ENCODE measurements at regions not wholly inside any gene's neighbourhood (a gene's known extent, or its start where the extent isn't known, plus 50 kb on each side); places are given as distances from the start of the nearest gene placed in this dataset.

DNA sequence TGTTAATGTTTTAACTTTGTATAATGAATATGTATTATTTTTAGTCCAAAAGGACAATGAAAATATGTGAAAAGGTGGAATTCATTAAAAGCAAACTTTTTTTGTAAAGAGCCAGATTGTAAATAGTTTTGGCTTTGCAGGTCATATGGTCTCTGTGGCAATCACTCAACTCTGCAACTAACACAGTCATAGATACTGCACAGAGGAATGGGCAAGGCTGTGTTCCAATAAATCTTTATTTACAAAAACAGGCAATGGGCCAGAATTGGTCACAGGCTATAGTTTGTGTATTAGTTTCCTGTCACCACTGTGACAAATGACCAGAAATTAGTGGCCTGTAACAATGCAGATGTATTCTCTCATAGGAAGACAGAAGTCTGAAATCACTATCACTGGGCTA lies 125.4 kb upstream of the PTCH1 start:
- TF ChIP-seq CTCF (IDR thresholded peaks at IDR 0.05; ENCODE audit: insufficient read depth, low read length) (no peak), SPI1 (IDR thresholded peaks at IDR 0.05; ENCODE audit: borderline replicate concordance, low read depth) (no peak), POLR2AphosphoS5 (IDR thresholded peaks at IDR 0.05; ENCODE audit: low read depth) (no peak)
- TF ChIP-seq, protein P1, sequence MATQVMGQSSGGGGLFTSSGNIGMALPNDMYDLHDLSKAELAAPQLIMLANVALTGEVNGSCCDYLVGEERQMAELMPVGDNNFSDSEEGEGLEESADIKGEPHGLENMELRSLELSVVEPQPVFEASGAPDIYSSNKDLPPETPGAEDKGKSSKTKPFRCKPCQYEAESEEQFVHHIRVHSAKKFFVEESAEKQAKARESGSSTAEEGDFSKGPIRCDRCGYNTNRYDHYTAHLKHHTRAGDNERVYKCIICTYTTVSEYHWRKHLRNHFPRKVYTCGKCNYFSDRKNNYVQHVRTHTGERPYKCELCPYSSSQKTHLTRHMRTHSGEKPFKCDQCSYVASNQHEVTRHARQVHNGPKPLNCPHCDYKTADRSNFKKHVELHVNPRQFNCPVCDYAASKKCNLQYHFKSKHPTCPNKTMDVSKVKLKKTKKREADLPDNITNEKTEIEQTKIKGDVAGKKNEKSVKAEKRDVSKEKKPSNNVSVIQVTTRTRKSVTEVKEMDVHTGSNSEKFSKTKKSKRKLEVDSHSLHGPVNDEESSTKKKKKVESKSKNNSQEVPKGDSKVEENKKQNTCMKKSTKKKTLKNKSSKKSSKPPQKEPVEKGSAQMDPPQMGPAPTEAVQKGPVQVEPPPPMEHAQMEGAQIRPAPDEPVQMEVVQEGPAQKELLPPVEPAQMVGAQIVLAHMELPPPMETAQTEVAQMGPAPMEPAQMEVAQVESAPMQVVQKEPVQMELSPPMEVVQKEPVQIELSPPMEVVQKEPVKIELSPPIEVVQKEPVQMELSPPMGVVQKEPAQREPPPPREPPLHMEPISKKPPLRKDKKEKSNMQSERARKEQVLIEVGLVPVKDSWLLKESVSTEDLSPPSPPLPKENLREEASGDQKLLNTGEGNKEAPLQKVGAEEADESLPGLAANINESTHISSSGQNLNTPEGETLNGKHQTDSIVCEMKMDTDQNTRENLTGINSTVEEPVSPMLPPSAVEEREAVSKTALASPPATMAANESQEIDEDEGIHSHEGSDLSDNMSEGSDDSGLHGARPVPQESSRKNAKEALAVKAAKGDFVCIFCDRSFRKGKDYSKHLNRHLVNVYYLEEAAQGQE (IDR thresholded peaks at IDR 0.05; ENCODE audit: insufficient replicate concordance, low read depth), result no peak

Data from HL-60 (cell line).